Small intestine (tissue), 7 donors: ENCODE measurements at regions not wholly inside any gene's neighbourhood (a gene's known extent, or its start where the extent isn't known, plus 50 kb on each side); places are given as distances from the start of the nearest gene placed in this dataset.
"Not testable (repeated sequence)": the region's sequence is repeated elsewhere in the genome, so short reads cannot be mapped to it uniquely, and the experiment has no call there.

Experiments used
- DNase-seq, 2 donors: peaks; one replicate each; pipeline versions ENCODE4 v3.0.0 to v3.0.0-alpha.2; 2013
- FAIRE-seq: peaks from 2 replicates; lab custom pipeline; 2012; peaks lifted over from hg19 to GRCh38; lab: Jason Lieb, UNC
- H3K27ac ChIP-seq, 3 donors: one replicate each; pipeline ENCODE4 v1.5.1; 2013; ENCODE audit warnings: low read length in 2 of 3, mild to moderate bottlenecking in 2 of 3, control low read depth in 1 of 3, inconsistent platforms in 1 of 3, low read depth in 1 of 3, moderate library complexity in 1 of 3
- H3K27me3 ChIP-seq, 3 donors: one replicate each; pipeline ENCODE4 v1.6.1; 2013; ENCODE audit warnings: low read length in 3 of 3, inconsistent platforms in 1 of 3; ENCODE audit not compliant: control insufficient read depth in 3 of 3, insufficient read depth in 3 of 3
- H3K36me3 ChIP-seq, 3 donors: one replicate each; pipeline ENCODE4 v1.6.1; 2013; ENCODE audit warnings: low read length in 3 of 3, inconsistent platforms in 1 of 3, low read depth in 1 of 3, mild to moderate bottlenecking in 1 of 3, moderate library complexity in 1 of 3; ENCODE audit not compliant: control insufficient read depth in 3 of 3, insufficient read depth in 2 of 3
- H3K4me1 ChIP-seq, 3 donors: one replicate each; pipeline ENCODE4 v1.6.1; 2013; ENCODE audit warnings: low read length in 2 of 3, inconsistent platforms in 1 of 3, low read depth in 1 of 3, mild to moderate bottlenecking in 1 of 3, moderate library complexity in 1 of 3; ENCODE audit not compliant: control insufficient read depth in 3 of 3, insufficient read depth in 2 of 3
- H3K4me3 ChIP-seq, 3 donors: one replicate each; pipeline ENCODE4 v1.5.1; 2013; ENCODE audit warnings: low read length in 3 of 3, control low read depth in 1 of 3, inconsistent platforms in 1 of 3, low read depth in 1 of 3, mild to moderate bottlenecking in 1 of 3, moderate library complexity in 1 of 3
- H3K9me3 ChIP-seq, 2 donors: one replicate each; pipeline ENCODE4 v1.6.1; 2013; ENCODE audit warnings: low read depth in 1 of 2, low read length in 1 of 2; ENCODE audit not compliant: control insufficient read depth in 2 of 2, insufficient read depth in 1 of 2
- WGBS, 3 donors: extraction: QIAGEN DNeasy Blood & Tissue Kit; methylation state at CpG; one replicate each; pipeline ENCODE4 v1.1.7; 2013; 5-methylcytosine and 5-hydroxymethylcytosine counted together
- donor health status: healthy with polysubstance abuse.
- donor health status: control.
- donor health status: control.
- donor health status: Bipolar disorder and iron deficiency.
- donor health status: healthy.

DNA sequence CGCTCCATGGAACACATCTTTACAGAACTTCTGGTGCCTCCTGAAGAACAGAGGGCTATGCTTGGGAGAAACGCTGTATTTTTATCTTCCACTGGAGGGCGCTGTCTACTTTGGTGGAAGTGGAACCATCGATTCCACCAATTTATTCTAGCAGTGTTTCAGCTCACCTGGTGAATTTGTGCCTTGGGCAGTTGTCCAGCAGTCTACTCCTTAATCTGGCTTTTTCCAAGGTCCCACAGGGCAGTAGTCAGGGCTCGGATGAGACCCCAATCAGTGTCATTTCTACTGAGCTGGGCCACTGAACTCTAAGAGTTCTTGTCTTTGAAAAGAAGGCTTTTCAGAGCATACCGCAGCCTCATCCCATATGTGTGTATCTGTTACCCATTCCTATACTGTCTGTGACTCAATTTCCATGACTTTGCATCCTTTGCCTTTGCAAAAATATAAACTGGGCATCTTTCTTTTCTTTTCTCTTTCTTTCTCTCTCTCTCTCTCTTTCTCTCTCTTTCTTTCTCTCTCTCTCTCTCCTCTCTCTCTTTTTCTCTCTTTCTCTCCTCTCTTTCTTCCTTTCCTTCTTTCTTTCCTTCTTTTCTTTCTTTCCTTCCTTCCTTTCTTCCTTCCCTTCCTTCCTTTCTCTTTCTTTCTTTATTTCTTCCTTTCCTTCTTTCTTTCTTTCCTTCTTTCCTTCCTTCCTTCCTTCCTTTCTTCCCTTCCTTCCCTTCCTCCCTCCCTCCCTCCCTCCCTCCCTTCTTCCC, 138.4 kb upstream of the ZNF618 start:
- no peak overlapping the region for H3K27ac ChIP-seq
- H3K4me1 ChIP-seq, result no peaks in the 10 kb centered on the region
- H3K27me3 ChIP-seq, result no peaks in the 10 kb centered on the region
- 31 to 38% (median 33%) methylated on average over 6 of the region's 6 CpGs for WGBS, 3 donors
- FAIRE-seq, result no peak
- no peak overlapping the region for H3K4me3 ChIP-seq
- DNase-seq, result peak; percentile 27 to 65
- H3K36me3 ChIP-seq, result no peaks in the 10 kb centered on the region
- no peaks in the 10 kb centered on the region for H3K9me3 ChIP-seq

DNA sequence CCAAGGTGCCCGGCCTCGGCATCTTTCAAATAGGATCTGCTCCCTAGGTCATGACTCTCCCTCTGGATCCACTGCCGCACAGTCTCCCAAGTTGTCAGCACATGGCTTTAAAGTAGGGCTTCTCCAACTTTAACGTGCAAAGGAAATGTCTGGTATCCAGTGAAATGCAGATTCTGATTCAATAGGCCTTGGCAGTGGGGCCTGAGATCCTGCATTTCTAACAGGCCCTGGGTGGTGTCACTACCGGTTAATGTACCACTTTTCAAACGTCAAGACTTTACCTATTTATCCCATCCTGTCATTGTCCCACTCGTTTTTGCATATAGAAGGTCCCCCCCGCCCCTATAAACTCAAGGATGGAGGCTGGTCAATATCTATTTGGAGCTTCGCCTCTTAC, 137.6 kb upstream of the ZNF618 start:
- FAIRE-seq (no peak), DNase-seq (no peak)
- Histone ChIP-seq H3K36me3 (no peaks in the 10 kb centered on the region), H3K4me1 (no peaks in the 10 kb centered on the region), H3K9me3 (no peaks in the 10 kb centered on the region), H3K27ac (no peak overlapping the region), H3K4me3 (no peak overlapping the region), H3K27me3 (peaks cover 0 to 2% (median 0%) of the 10 kb centered on the region in 3 donors)
- WGBS, 3 donors, result 71 to 79% (median 72%) methylated on average over 9 of the region's 9 CpGs

DNA sequence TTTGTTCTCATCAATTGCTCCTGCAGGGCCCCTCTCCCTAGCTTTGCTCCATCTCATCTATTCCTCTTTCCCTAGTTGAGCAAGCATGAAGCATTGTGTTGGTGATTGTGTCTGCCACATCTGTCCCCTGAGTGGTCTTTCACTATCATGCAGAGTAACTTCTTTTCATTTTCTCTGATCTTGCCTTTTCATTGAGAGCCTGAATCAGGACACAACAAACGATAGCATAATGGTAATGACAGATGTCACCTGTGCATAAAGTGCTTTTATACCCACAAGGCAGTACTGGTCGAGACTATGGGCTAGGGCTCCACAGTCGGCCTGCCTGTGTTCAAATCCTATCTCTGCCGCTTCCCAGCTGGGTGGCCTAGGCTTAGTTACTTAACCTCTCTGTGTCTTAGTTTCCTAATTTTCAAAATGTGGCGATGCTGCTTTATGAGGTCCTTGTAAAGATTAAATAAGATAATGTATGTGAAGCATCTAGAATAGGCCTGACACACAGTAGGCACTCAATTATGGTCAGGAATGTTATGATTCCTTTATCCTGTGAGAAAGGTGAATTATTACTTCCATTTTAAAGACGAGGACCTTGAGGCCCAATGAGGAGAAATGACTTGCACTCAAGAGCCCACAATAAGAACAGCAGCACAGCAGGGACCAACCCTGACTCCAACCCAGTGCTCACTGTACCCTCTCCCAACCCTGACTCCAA, 137.1 kb upstream of the ZNF618 start:
- 60 to 80% (median 69%) methylated on average over 6 of the region's 6 CpGs for WGBS, 3 donors
- H3K36me3 ChIP-seq, result no peaks in the 10 kb centered on the region
- no peaks in the 10 kb centered on the region for H3K4me1 ChIP-seq
- peaks cover 0 to 4% (median 0%) of the 10 kb centered on the region in 3 donors for H3K27me3 ChIP-seq
- FAIRE-seq (no peak), DNase-seq (peak in 1 of 2 donors; percentile 28)
- no peaks in the 10 kb centered on the region for H3K9me3 ChIP-seq
- no peak overlapping the region for H3K27ac ChIP-seq
- no peak overlapping the region for H3K4me3 ChIP-seq

DNA sequence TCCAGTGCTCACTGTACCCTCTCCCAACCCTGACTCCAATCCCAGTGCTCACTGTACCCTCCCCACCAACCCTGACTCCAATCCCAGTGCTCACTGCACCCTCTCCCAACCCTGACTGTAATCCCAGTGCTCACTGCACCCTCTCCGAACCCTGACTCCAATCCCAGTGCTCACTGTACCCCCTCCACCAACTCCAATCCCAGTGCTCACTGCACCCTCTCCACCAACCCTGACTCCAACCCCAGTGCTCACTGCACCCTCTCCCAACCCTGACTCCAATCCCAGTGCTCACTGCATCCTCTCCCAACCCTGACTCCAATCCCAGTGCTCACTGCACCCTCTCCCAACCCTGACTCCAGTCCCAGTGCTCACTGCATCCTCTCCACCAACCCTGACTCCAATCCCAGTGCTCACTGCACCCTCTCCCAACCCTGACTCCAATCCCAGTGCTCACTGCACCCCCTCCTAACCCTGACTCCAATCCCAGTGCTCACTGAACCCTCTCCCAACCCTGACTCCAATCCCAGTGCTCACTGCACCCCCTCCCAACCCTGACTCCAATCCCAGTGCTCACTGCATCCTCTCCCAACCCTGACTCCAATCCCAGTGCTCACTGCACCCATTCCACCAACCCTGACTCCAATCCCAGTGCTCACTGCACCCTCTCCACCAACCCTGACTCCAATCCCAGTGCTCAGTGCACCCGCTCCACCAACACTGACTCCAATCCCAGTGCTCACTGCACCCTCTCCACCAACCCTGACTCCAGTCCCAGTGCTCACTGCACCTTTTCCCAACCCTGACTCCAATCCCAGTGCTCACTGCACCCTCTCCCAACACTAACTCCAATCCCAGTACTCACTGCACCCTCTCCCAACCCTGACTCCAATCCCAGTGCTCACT, 136.3 kb upstream of the ZNF618 start:
- H3K4me1 ChIP-seq, DNase-seq, H3K36me3 ChIP-seq, FAIRE-seq, H3K27ac ChIP-seq, H3K9me3 ChIP-seq, H3K27me3 ChIP-seq, H3K4me3 ChIP-seq: not testable (repeated sequence)
- WGBS, 3 donors, result 93 to 98% (median 97%) methylated on average over 2 of the region's 2 CpGs

DNA sequence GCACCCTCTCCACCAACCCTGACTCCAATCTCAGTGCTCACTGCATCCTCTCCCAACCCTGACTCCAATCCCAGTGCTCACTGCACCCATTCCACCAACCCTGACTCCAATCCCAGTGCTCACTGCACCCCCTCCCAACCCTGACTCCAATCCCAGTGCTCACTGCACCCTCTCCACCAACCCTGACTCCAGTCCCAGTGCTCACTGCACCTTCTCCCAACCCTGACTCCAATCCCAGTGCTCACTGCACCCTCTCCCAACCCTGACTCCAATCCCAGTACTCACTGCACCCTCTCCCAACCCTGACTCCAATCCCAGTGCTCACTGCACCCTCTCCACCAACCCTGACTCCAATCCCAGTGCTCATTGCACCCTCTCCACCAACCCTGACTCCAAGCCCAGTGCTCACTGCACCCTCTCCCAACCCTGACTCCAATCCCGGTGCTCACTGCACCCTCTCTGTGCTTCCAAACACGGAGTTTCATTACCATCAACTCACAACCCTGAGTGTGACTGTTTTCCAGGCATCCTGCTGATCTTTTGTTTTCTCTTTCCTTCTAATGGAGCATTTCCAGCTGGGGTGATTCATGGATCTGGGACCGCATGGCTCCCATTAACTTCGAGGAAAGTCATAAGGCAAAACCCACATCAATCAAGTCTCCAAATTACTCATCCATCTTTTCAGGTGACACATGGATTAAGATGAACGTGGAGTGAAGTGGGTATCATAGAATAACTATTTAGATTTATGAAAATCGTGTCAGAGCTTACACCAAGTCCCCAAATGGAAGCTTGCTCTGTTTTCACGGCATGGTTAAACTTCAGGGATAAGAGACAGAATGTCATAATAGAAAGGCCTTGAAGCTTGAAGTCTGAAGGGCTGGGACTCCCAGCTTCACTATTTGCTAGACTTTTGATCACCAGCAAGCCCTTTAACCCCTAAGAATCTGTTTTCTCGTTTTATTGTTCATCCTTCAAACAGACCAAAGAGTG, 135.3 kb upstream of the ZNF618 start:
- not testable (repeated sequence) for FAIRE-seq
- peak in 1 of 2 donors; percentile 34 for DNase-seq

DNA sequence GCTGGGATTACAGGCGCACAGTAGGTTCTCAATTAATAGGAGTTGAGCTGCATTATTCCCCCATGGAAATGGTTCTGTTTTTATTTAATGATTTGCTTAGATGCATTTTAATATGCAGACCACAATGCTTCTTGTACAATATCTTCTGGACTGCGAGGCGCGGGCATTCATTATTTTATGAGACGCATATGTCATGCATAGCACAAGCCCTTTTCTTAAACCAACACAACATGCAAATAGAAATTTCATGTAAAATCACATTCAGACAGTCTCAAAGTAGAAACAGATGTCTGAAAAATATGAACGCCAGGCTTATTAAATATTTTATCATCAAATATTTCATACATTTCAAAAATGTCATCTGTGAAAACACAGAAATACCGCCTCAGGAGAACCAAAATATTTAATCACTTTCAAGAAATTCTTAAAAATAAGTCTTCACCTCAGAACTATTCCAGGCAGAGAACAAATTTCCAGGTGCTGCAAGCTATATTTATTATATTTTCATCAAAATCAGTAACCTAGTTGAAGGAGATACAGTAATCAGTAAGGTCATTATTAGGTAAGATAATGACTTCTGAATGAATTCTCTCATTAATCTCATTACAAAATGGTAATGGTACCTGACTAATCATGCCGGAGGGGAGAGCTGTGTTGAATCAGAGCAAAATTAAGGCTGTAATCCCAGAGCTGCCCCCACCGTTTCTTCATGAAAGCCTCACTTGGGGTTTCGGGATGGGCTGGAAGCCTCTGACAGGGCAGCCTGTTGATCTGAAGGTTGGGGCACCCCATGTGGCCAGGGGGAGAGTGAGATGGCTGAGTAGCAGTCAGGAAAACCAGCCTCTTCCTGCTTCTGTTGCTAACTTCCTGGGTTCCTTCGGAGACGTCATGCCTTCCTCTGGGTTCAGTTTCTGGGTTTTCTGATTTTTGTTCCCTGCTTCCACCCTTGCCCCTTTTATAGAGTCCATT, 133.9 kb upstream of the ZNF618 start:
- H3K27ac ChIP-seq, result no peak overlapping the region
- no peak overlapping the region for H3K4me3 ChIP-seq
- H3K4me1 ChIP-seq, result no peaks in the 10 kb centered on the region
- FAIRE-seq, result no peak
- 72 to 78% (median 75%) methylated on average over 12 of the region's 12 CpGs for WGBS, 3 donors
- no peak for DNase-seq
- no peaks in the 10 kb centered on the region for H3K9me3 ChIP-seq
- no peaks in the 10 kb centered on the region for H3K36me3 ChIP-seq
- H3K27me3 ChIP-seq, result peaks cover 0 to 7% (median 0%) of the 10 kb centered on the region in 3 donors

More for the DNA sequence above, 135.3 kb upstream of the ZNF618 start:
- not testable (repeated sequence) for H3K9me3 ChIP-seq, H3K4me1 ChIP-seq, H3K4me3 ChIP-seq, H3K27me3 ChIP-seq, H3K27ac ChIP-seq, H3K36me3 ChIP-seq
- 32 to 46% (median 38%) methylated on average over 8 of the region's 8 CpGs for WGBS, 3 donors

DNA sequence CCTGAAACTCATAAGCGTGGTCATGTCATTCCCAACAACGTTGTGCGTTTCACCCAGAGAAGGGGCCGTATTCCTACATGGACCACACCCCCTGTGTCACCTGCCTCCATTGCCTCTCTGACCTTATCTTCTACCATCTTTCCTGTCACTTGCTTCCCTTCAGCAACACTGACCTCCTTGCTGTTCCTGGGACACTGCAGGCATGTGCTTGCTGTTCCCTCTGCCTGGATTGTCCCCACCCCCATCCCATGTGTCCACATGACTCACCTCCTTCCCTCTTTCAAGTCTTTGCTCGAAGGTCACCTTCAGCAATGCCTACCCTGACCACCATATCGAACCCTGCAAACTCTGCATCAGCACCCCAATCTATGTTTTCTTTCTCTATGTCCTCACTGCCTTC, 133.2 kb upstream of the ZNF618 start:
- no peaks in the 10 kb centered on the region for H3K9me3 ChIP-seq
- no peaks in the 10 kb centered on the region for H3K4me1 ChIP-seq
- WGBS, 3 donors, result 52 to 81% (median 69%) methylated on average over 6 of the region's 6 CpGs
- no peak overlapping the region for H3K27ac ChIP-seq
- no peak for FAIRE-seq
- no peak for DNase-seq
- H3K36me3 ChIP-seq, result no peaks in the 10 kb centered on the region
- H3K27me3 ChIP-seq, result peaks cover 0 to 7% (median 0%) of the 10 kb centered on the region in 3 donors
- H3K4me3 ChIP-seq, result no peak overlapping the region
